Raji (cell line): ENCODE measurements at regions not wholly inside any gene's neighbourhood (a gene's known extent, or its start where the extent isn't known, plus 50 kb on each side); places are given as distances from the start of the nearest gene placed in this dataset.

Source experiments
- POLR2A ChIP-seq: IDR thresholded peaks from 2 replicates; pipeline ENCODE4 v1.6.1; 2011; ENCODE audit warnings: low read depth, low read length, control low read depth; ENCODE audit not compliant: insufficient read depth

DNA sequence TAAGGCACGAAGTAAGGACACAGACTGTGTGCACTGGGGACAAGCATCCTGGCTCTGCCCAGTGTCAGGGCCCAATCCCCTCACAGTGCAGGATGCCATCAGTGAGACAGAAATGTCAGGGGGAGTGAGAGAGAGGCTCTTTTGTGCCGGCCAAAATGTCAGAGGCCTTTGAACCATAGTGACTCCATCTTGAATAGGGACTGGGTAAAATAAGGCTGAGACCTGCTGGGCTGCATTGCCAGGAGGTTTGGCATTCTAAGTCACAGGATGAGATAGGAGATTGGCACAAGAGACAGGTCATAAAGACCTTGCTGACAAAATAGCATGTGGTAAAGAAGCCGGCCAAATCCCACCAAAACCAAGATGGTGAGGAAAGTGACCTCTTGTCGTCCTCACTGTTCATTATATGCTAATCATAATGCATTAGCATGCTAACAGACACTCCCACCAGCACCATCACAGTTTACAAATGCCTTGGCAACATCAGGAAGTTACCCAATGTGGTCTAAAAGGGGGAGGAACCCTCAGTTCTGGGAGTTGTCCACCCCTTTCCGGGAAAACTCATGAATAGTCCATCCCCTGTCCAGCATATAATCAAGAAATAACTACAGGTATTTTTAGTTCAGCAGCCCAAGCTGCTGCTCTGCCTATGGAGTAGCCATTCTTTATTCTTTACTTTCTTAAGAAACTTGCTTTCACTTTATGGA, 337.4 kb downstream of the LPIN1 start:
- no peak for TF ChIP-seq POLR2A

DNA sequence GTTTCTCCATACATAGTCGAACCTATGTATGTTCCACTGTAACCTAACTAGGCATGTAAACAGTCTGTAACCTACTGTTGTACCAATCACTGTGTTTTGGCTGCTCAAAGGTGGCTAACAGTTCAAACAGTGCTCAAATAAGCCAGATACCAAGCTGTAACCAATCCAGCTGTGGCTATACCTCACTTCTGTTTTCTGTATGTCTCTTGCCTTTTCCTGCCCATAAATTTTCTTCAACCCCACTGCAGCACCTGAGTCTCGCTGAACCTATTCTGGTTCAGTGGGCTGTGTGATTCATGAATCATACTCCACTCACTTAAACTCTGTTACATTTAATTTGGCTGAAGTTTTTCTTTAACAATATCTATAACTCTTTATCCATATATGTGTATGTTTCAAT, 340.7 kb downstream of the LPIN1 start:
- no peak for TF ChIP-seq POLR2A

DNA sequence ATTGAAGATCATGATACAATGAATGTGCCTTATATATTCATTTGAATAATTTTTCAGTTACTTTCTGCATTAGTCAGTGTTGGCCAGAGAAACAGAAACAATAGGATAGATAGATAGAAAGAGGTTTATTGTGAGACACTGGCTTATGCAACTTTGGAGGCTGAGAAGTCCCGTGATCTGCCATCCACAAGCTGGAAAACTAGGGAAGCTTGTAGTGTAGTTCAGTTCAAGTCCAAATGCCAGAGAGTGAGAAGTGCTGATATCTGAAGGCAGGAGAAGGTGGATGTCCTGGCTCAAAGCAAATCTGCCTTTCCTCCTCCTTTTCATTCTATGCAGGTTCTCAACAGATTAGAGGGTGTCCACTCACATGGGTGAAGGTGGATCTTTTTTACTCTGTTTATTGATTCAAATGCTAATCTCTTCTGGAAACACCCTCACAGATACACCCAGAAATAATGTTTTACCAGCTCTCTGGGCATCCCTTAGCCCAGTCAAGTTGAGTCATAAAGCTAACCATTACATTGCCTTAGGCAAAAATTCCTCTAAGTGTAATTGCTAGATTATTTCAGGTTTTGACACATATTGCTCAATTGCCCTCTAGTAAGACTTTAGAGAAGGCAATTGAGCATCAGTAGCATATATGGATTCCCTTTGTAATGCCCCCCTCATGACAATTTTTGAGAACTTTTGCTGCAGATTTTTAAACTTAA, 341.4 kb downstream of the LPIN1 start:
- no peak for TF ChIP-seq POLR2A

DNA sequence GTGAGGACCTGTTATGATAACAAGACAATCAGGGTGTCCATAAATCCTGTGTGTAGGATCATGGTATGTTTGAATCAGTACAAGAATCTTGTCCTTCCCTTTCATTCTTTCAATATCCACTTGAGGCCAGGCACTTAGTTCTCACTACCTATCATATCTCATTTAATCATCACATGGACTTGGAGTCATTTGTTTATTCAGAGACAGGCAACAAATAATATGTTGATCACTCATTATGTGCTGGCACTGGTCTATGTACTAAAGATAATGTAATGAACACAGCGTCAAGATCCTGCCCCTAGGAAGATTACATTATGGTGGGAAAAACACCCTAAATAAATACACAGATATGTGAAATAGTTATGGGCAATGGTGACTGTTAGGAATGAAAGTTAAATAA, 342.6 kb downstream of the LPIN1 start:
- no peak for TF ChIP-seq POLR2A

DNA sequence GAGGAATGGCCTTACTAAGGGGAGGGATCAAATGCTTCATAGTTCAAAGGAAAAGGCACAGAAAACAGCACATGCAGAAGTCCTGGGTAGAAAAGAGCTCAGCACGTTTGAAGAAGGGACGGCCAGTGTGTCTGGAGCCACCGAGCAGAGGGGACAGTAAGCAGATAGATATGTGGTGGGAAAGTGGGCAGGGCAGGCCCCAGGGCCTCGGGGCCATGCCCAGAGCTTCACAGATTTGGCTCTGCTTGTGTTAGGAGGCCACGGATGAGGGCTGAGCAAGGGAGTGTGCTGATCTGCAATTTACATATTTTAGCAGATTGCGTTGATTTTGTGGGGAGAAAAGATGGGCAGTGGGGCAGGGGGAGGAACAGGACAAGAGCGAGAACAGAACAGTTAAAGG, 343.1 kb downstream of the LPIN1 start:
- TF ChIP-seq POLR2A = no peak

DNA sequence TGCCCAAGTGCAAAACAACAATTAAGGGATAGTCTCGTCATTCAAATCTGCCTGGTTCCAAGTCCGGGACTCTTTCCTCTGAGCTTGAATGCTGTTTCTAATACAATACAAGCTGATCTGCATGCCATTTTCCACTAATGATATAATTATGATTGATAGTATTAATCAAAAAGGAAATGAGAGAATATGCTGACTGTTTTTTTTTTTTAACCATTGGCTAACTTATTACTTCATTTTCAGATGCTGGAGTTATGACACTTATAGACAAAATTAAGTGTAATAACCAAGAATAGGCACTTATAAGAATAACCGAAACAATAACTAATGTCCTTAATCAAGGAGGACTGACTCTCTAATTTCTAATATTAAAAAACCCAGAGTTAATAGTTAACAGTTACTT, 343.6 kb downstream of the LPIN1 start:
- TF ChIP-seq POLR2A = no peak

DNA sequence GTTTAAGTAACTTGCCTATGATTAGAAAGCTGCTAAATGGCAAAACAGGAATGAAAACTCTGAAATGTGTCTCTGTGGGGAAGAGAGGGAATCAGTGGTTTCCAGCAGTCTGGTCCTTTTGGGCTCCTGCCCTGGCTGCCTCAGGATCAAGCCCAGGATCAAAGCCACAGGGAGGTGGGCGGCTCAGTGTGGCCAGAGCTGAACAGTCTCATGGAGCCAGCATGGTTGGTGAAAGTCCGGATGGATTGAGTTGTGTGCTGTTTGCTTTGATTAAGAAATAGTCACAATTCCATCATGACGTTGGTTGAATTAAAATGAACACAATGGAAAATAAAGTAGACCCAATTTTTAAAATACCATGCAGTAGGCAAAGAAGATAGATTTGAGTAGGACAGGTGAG, 344.2 kb downstream of the LPIN1 start:
- TF ChIP-seq POLR2A = no peak

DNA sequence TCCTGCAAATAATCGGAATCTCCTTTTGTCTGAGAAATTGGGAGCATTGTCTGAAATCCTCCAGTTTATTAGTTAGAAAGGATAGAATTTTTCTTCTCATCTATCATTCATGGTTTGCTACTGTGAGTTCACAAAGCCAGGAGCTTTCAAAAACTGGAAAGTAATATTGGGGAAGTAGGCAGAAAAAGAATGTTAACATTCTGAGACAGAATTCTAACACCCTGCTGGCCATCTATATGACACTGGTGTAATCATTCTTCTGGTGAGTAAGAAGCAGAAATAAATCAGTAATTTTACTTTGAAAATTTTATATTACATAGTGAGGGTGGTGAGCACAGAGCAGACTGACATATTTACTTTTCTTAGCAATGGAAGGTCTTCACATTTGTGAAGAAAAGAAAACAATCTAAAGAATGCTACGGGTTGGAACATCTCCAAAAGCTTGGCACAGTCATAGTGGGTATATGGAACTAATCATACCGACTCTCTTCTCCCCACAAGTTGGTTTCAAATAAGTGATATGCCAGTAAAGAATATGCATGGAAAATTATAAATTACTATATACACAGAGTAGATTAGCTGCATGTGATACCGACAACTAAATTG, 344.9 kb downstream of the LPIN1 start:
- TF ChIP-seq POLR2A = no peak

DNA sequence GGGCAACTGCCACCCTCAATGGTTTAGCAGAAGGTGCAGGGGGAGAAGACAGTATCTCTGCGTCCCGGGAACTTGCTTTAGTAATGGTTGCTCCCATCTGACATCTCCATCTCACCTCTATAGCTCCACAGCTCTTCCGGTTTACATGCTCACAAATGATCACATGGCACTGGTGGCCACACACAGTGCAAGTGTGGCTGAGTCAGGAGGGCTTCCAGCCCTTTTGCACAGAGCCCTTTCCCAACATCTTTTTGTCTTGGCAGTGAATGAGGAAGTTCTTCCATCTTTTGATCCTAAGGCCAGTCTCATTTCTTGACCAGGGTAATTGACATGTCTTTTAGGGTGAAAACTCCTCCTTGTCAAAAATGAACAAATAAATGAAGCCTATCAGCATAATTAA, 347.7 kb downstream of the LPIN1 start:
- no peak for TF ChIP-seq POLR2A

DNA sequence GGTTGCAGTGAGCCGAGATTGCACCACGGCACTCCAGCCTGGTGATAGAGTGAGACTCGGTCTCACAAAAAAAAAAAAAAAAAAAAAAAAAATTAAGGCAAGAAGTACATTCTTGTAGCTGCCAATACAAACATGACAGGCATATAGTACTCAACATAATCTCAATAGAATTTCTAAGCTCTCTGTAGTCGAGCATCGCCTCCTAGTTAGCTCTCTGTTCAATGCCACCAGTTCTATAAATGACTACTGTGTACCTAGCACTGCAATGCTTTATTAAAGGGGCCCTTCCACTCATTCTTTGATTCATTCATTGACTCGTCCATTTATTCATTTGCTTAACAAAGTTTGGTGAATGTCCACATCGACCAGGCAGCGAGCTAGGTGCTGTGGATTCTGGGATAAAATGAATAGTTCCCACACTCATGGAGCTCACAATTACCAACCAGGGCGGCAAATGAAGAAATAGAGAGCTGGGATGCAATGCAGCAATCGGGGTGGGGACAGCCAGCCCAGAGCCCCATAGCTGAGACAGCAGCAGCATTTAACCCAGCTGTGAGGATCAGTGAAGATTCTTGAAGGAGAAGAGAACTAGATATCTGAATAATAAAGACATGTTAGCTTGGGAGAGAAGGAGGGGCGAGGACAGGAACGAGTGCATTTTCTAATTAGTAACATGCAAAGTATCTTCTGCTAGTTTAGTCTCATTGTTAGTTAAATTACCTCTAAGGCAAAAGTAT, 349.8 kb downstream of the LPIN1 start:
- no peak for TF ChIP-seq POLR2A

DNA sequence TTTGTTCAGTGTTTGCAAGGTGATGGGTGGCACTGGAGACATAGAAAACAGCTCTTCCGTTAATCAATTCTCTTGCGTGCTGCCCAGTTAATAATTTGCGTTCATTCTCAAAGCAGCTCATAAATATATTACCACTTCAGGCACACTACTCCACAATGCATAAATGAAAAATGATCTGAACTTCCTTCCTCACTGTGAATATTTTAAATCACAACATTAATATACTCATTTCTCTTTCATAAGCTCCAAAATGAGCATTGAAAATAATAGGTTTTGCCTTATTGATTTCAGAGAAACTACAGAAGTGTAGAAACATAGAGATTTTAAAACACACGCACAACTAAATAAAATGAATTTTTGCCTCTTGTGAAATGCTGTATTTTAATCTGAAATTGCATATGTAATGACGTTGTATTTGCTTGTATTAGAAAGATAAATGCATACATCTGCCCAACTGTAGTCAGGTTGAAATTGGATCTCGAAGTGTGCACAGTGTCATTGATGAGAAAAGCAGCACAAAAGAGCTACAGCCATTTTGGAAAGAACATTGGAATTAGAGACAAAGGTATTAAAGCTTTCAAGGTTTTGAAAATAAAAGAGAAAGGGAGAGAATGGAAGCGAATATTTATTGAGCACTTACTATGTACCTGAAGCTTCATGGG, 350.5 kb downstream of the LPIN1 start:
- TF ChIP-seq POLR2A = no peak

DNA sequence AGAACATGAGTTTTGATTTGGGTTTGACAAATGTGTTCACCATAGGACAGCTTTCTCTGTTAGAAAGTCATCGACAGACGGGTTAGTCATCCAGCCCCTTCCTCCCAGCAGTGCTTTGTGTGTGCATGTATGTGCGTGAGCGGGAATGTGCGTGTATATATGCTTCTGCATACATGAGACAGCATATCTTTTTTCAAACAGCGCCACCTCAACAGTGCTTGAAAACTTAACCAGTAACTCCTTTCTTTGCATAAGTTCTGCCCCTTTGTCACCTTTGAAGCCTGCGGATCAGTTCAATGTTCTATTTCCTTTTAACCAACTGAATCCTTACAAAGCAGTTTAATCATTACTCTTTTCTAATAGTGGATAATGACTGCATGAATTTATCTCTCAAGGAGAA, 351.4 kb downstream of the LPIN1 start:
- no peak for TF ChIP-seq POLR2A

DNA sequence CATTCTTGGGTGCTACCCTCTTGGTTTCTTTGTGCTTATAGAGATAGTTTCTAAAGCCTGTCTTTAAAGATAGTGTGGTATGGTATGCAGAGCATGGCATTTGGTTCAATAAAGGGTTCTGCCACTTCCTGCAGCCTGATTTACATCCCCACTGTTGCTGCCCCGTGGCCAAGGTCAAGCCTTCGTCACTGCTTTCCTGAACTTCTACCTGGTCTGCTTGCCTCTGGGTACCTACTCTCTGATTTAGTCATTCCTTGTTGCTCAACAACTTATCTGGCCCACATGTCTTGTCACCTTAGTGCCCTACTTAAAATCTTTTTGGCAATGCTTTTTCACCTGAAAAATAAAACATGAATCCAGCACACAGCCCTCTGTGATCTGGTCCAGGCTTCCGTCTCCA, 352.9 kb downstream of the LPIN1 start:
- no peak for TF ChIP-seq POLR2A

DNA sequence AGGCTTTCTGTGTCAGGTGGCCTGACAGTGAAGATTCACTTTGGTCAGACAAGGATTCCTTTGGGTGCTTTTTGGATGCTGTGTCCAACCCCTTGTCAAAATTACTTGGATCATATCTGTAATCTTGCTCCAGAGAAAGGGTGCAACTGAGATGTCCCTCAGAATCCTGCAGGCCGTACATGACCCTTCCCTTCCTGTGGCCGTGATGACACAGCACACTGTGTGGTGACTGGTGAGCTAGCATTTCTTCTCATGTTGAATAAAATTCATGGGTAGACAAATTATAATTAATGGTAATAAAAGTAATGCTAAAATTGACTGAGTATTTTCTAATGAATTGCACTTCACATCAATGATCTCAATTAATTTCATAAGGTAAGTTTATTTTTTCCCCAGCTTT, 356.2 kb downstream of the LPIN1 start:
- no peak for TF ChIP-seq POLR2A

DNA sequence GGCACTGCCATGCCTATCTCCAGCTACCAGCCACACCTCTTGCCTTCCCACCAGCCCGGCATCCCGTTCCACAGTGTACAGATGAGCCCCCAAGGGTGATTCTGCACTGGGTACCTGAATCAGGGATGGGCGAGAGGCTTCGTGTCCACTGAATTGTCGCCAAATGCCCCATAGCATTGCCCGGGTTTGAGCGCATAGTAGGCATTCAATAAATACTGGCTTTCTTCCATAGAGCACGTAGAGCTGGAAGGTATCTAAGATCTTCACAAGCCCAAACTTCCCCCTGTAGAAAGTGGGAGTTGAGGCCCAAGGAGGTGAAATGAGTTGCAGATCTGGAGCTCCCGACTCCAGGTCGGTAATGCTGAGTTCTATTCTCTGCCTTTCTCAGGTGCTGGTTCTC, 358.7 kb downstream of the LPIN1 start:
- no peak for TF ChIP-seq POLR2A
